ENCODE measurements at regions not wholly inside any gene's neighbourhood (a gene's known extent, or its start where the extent isn't known, plus 50 kb on each side); places are given as distances from the start of the nearest gene placed in this dataset.

DNA sequence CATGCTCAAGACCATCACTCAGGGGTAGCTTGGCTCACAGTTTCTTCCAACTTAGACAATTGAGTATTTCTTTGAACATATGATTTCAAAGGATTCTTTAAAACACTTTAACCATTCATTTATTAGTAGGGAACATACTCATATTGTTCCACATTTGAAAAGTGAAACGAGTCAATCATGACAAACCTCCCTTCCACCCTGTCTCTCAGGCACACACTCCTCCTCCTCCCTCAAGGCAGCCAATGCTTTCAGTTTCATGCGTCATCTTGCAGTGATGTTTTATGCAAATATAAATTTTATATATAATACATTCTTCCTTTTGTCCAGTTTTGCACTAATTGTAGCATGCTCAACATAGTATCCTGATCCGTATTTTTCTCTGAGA is 126.0 kb upstream of the BOD1 start:
- DNase-seq (ENCODE audit: low spot score), result peak; percentile 35

DNA sequence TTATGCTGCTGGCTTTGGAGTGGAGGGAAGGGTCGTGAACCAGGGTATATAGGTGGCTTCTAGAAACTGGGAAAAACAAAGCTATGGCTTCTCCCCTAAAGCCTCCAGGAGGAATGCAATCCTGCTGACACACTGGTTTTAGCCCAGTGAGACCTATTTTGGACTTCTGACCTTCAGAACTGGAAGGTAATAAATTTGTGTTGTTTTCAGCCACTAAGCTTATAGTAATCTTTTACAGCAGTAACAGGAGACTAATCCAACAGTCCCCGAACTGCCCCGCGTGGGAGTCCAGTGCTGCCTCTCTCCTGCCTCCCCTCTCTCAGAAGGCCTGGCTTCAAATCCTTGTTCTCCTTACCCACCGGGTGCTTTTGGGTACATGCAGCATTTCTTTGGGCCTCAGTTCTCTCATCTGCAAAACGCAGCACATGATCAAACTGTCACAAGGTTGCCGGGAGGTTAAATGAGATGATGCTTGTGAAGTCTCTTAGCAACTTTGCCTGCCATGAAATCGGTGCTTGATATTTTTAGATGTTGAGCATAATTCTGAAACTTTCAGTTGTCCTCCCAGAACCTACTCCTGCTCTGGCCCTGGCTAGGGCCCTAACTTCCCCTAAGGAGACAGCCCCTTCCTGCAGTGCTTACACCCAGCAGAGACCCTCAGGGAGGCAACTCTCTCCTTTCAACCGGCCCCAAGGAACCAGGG is 127.3 kb upstream of the BOD1 start:
- DNase-seq (ENCODE audit: low spot score), result no peak

DNA sequence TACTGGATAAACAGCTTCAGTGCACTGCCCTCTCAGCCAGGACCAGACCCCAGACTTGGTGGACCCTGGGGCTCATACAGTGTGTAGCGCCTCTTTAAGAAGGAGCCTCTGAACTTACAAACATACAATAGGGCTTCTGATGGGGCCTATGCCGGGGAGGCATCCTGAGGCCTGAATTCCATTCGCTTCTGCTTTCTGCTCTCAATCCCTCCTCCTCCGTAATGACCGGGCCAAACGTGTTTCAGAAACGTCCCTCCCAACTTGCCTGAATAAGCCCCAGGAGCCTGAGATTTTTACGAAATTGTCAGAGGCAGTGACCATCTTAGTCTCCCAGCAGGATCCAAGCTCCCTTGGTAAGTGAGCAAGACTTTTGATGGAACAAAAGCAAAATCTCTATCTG is 128.1 kb upstream of the BOD1 start:
- DNase-seq (ENCODE audit: low spot score), result no peak

DNA sequence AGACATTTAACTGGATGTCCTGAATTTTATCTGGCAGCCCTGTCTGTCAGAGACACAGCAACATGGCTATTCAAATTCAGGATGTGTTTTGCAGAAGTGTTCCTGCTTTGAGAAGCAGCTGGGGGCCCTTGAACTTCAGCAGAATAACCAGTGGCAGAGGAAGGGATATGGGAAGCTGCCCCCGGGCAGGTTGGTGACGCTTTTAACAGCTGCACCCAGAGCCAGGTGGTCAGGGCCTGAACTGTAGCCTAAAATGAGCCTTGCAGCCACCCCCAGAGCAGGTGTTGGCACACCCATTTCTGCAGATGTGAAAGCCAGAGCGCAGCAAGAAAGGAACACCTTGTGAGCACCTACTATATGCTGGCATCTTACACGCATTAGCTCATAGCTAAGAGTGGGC is 128.7 kb upstream of the BOD1 start:
- no peak for DNase-seq (ENCODE audit: low spot score)

DNA sequence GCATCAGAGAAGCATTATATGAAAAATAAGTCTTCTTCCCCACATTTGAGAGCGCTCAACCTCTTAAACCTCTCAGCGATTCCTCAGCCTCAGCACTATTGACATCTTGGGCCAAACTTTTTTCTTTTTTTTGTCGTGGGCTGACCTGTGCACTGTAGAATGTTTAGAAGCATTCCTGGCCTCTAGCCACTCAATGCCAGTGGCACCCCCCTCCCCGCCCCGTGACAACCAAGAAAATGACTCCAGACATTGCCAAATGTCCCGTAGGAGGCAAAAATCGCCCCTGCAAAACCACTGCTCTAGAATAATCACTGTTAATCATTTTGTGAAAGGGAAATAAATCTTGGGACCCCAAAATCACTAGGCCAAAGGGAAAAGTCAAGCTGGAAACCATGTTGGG is 129.1 kb upstream of the BOD1 start:
- DNase-seq (ENCODE audit: low spot score), result no peak

DNA sequence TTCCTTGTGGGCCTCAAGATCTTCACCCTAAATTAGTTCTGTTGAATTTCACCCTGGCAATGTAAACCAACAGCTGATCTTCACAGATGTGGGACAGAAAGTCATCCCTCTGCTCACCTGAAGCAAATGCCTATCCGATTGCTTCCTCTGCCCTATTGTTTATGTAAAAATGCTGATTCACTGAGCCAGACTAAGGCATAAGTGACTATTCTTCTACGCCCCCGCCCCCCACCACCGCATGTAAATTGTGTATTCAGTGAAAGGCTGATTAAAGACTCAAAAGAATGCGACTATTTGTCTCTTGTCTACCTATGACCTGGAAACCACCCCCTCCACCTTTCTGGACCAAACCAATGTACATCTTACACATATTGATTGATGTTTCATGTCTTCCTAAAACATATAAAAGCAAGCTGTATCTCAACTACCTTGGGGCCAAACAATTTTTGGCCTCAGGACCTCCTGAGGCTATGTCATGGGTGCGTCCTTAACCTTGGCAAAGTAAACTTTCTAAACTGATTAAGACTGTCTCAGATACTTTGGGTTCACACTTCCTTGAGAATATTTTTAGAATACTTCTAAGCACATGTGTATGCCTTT is 129.7 kb upstream of the BOD1 start:
- no peak for DNase-seq (ENCODE audit: low spot score)

DNA sequence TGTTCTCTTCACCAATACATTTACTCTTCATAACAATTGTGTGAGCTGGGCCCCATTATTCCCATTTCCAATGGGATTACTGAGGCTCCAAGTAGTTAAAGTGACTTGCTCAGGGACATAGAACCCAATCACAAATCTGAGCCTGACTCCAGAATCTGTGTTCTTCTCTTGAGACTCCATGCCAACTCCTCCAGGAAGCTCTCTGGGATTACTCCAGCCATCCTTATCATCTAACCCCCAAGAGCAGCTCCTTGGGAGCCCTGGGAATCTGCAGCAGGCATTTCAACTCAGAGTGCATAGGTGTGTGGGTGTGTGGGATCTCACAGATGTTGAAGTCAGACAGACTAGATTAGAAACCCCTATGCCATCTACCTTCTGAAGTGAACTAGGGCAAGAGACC is 131.4 kb upstream of the BOD1 start:
- DNase-seq (ENCODE audit: low spot score), result no peak

DNA sequence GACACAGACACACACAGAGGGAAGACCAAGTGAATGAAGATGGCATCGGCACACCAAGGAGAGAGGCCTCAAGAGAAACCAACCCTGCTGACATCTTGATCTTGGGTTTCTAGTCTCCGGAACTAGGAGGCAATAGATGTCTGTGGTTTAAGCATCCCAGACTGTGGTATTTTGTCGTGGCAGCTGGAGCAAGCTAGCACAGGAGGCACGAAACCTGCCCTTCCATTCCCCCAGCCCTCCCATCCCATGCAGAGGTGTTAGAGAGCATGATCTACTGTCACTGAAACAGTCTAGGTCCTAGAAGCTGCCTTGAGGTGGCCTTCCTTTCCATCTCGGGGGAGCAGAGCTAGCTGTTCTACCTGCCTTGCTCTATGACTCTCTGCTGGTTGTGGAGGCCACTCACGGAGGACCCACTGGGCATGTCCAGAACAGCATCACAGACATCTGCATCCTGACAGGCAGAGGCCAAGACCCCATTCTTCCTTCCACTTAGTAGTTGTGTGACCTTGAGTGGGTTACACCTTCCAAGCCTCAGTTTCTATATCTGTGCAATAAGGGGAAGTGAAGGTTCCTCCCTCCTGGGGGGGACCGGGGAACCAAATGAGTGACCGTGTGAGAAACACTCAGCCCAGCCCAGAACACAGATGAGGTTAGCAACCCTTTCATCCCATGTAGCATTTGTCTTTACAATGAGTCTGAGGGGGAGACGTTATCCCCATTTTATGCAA is 134.3 kb upstream of the BOD1 start:
- DNase-seq (ENCODE audit: low spot score), result no peak

DNA sequence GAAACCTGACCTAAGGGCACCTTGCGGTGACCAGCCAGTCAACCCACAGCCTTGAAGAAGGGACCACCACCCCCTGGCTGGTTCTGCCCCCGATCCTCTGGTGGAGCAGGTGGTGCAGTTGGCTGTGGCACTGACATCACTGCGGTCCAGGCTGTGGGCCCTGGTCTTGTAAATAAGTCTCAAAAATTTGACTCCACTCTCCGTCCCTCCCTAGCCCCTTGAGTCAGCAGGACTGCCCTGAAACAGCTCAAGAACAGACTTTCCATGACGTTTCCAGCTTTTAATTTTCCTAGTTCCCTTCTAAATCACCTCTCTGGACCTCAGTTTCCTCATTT is 134.8 kb upstream of the BOD1 start:
- no peak for DNase-seq (ENCODE audit: low spot score)

DNA sequence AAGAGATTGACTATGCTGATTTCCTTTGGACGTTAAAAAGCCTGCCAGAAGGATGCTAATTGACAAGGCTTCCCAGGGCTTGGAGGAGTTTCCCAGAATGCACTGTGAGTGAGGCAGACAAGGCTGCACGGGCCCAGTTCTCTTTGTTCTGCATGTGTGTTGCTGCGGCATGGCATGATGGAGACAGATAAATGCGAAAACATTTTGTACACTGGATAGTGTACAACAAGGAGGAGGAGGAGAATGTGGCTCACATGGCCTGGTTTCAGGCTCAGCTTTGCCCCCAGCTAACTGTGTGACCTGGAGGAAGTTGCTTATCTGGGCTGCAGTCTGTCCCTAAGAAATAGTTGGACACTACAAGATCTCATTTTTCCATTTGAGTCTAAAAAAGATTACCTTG is 135.5 kb upstream of the CPEB4 start:
- no peak for DNase-seq (ENCODE audit: low spot score)

DNA sequence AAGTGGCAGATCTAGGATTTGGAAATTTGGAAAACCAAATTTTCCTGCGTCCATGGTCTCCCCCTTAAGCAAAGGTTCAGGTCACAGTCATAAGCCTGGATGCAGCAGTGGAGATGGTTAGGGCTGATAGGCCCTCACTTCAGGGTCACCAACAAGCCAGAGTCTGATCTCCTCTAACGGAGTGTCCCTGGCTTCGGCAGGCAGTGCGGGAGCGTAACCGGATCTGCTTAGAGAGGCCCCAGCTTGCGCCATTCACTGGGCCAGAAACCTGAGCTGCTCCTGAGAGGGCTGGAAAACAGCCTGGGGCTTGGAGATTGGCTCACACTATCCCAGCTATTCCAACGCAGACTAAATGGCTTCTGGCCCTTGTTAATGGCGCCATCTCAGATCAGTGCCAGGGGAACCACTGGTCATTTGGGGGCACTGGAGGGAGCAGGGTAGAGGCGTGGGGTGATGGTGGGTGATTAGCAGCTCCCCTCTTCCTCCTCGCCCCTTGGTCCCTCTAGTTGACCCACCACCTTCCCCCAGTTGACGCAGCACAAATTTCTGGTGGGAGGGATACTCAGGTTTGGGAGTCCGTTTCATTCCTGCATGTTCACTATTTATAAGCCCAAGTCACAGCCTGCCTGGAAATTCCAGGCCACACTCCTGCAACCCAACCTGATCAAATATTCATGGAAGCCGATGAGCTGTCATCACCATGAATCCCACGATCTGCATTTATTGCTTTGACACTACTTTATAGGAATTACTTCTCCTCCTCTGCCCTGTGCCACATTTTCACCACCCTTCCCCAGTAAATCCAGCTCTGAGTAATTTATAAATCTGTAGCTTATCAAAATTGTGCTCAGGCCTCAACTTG is 134.6 kb upstream of the CPEB4 start:
- DNase-seq (ENCODE audit: low spot score), result no peak

DNA sequence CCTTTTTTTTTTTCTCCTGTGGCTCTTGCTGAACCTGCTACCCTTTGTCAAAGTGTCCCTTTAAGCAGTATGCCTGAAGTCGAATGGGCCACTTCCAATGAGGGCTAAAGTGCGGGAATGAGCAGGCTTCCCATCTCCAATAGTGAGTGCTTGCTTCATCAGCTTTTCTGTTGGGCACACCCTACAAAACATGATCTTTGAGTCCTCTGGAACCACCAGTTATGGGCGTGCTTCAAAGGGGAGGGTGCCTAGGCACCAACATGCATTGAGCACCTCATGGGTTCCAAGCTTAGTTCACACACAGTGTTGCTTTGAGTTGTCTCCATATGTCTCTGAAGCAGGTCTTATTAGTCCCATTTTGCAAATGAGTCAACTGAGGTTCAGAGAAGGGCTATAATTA is 132.8 kb upstream of the CPEB4 start:
- DNase-seq (ENCODE audit: low spot score), result no peak

DNA sequence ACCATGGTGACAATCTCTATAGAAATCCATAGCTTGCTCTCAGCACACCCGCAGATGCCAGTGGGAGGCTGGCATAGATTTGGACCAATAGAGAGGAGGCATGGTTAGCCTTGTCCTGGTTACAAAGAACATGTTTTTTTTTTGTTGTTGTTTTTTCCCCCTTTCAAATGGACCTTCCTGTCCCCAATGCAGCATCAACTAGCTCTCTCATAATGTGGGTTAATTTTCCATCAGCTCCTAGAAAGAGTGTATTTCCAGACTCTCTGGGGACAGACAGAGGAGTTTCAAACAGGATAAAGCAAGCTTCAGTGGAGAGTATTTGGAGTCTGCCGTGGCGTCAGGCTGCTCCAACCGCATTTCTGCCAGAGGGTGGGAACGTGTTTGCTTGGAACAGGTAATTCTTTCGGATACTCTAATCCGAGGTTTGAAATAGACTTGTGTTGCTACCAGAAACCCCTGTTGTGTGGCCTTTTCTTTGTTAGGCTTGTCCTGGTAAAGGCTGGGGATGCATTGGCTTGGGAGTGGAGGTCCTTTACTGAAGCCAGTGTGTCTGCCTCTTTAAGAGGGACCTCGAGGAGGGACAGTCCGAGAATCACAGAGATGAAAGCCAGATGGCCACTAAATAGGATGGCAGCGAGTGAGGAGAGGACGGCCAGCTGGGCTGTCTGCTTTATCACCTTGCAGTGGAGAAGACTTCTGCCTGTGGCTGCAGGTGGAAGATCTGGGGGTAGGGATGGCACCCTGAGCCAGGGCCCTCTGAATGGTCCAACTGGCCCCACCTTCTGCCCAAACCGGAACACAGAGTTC is 130.5 kb upstream of the CPEB4 start:
- no peak for DNase-seq (ENCODE audit: low spot score)

DNA sequence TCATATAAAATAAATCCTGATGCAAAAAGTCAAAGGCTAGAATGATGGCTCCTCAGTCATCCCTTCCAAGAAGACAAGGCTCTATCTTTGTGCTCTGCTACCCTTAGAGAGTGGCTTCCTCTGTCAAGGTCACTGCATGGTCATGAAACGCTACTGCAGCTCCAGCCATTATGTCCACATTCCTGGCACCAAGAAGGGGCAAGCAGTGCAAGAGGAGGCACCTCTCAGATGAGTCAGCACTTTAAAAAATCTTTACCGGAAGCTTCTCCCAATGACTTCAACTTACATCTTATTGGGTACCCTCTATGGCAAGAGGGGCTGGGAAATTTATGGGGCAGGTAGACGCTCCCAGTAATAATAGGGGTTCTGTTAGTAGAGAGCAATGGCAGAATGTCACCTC is 129.5 kb upstream of the CPEB4 start:
- peak; percentile 51 for DNase-seq (ENCODE audit: low spot score)

DNA sequence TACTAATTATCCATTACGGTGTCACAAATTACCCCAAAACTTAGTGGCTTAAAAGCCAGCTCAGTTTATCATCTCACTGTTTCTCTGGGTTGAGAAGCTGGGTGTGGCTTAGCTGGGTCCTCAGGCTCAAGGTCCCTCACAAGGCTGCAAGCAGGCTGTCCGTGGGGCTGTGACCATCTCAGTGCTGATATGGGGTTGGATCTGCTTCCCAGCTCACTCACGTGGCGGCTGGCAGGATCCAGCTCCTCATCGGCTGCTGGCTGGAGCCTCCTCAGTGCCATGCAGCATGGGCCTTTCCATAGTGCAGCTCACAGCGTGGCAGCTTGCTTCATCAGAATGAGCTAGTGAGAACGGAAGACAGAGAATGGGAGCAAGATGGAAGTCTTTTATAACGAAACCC is 128.5 kb upstream of the CPEB4 start:
- DNase-seq (ENCODE audit: low spot score), result no peak

DNA sequence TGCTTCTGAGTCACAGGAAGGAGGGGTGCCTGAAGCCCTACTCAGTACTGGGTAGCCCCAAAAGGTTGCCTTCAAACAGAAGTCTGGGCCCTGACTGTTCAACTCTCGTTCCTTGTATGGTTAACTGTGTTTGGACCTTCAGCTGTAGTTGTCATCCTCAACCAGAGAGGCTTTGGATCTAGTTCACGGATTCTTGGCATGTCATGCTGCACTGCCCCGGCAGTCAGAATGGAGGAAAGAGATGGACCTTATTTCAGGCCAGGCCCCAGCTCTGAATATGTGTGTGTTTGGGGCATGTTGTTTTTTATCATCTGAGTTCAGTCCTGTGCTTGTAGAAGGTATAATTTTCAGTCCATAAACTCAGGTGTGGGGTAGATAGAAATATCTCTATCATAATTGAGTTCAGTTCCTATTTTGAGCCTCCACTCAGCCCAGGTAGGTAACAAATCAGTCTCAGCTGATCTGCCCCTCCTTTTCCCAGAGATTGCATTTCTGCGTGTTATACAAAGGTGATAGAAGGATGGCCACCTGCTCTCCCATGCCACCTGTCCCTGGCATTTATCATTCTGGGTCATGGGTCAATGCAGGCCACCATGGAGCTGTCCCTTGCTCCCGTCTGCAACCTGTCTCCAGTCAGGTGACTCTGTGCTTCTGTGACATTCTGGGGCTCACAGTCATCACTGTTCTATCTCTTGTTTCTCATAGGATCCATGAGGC is 127.5 kb upstream of the CPEB4 start:
- no peak for DNase-seq (ENCODE audit: low spot score)

DNA sequence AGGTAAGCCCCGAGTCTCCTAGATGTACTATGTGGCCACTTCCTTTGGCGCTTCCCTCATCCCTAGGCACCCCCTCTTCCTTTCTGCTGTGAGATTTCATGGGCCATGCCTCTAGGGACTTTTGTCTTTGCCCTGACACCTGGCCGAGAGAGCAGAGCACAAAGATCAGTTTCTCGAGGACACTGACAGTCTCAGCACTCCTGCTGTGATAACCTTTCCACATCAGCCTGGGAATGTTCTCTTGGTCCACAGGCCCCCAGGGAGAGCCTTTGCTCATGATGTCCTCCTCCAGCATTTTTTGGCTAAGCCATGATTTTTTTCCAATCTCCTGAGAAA is 127.0 kb upstream of the CPEB4 start:
- no peak for DNase-seq (ENCODE audit: low spot score)

DNA sequence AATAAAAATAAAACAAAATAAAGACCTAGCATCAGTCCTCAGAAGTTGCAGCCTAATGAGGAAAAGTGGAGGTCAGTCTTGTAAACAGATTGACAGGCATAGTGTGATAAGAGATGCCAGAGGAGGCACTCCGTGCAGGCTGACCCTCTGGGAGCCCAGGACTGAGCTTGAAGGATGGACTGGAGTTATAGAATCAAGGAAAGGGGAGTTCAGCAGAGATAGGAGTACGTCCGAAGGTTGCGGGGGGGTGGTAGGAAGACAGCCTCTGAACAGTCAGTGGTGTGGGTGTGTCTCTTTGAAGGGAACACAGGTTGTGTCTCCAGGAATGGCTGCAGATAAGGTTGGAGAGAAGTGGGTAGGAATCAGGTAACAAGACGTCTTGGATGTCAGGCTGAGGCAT is 126.1 kb upstream of the CPEB4 start:
- DNase-seq (ENCODE audit: low spot score), result no peak

DNA sequence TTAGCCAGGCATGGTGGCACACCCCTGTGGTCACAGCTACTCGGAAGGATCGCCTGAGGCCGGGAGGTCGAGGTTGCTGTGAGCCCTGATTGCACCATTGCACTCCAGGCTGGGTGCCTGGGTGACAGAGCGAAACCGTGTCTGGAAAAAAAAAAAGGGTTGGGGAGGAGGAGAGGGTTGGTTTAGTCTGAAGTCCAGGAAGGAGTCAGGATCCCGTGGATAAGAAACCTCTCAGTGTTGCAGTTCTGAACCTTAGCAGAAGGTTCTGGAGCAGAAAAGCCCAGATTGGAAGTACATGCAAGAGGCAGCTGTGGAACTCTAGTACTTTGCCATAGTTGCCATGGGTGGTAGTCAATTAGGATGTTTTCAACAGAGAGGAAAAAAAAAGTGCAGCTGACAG is 125.2 kb upstream of the CPEB4 start:
- no peak for DNase-seq (ENCODE audit: low spot score)

DNA sequence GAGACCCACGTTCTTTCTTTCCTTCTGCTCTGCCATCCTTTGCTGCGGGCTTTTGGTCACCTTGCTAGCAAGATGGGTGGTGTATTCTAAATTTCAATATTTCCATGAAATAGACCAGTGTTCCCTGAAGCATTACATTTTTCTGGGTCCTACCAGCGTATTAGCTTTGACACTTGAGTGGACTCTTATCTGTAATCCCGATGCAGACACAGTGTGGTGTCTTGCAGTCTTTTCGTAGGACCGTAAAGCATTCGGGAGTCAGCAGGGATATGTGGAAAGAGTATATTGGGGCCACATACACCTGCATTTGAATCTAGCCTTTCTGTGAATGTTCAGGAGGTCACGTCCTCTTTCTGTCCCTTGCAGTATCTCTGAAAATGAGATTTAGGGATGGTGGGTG is 124.7 kb upstream of the CPEB4 start:
- DNase-seq (ENCODE audit: low spot score), result no peak

DNA sequence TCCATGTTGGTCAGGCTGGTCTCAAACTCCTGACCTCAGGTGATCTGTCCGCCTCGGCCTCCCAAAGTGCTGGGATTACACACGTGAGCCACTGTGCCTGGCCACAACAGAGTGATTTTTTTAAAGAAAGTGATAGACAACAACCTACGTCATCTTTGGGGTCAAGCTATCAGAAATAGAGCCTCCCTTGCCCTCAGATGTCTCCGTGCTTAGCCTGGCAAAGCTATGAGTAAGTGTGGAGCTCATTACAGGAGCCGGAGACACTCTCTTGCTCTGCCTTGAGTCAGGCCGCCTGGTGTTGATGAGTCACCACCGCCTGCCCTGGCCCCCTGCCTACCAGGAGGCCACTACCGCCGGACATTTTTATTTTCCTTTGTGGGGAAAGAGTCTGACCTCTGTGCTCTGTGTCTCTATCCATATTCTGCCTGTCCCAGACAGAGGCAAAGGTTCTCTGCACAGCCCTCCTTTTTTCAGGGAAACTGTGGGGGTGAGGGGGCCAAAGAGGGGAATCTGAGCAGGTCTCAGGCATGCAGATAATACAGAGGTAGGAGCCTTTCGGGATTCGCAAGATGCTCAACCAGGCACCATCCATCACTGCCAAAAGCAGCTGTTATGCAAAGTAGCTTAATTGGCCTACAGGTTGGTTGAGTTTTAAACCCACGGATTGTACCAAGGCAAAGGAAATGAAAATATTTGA is 123.7 kb upstream of the CPEB4 start:
- peak; percentile 79 for DNase-seq (ENCODE audit: low spot score)

Data from hematopoietic multipotent progenitor cell treated with erythropoietin and hydrocortisone succinate and interleukin-3 and kit ligand, for 17 days (in vitro differentiated cells).